ENCODE measurements at regions not wholly inside any gene's neighbourhood (a gene's known extent, or its start where the extent isn't known, plus 50 kb on each side); places are given as distances from the start of the nearest gene placed in this dataset.
A peak's percentile ranks its signal among the peaks of the same experiment; 100 is the strongest.

GRCh38 chr6:55019591-55019990, 154.7 kb upstream of the HCRTR2 start:
- Mint-ChIP-seq H3K4me3 (no peak overlapping the region), H3K36me3 (ENCODE audit: low read depth) (no peaks in the 10 kb centered on the region), H3K9me3 (peaks cover 6% of the 10 kb centered on the region), H3K4me1 (ENCODE audit: low read depth) (no peaks in the 10 kb centered on the region), H3K27me3 (ENCODE audit: low read depth) (no peaks in the 10 kb centered on the region), H3K27ac (no peak overlapping the region)
- intact Hi-C loops (cut with micrococcal nuclease) = no loop called here
- DNase-seq = no peak
- CTCF ChIA-PET = no interaction called here

GRCh38 chr6:55023230-55023629, 151.1 kb upstream of the HCRTR2 start:
- DNase-seq = no peak
- no peaks in the 10 kb centered on the region for H3K36me3 Mint-ChIP-seq (ENCODE audit: low read depth)
- H3K27me3 Mint-ChIP-seq (ENCODE audit: low read depth) = no peaks in the 10 kb centered on the region
- H3K4me1 Mint-ChIP-seq (ENCODE audit: low read depth) = no peaks in the 10 kb centered on the region
- peaks cover 9% of the 10 kb centered on the region for H3K9me3 Mint-ChIP-seq
- H3K4me3 Mint-ChIP-seq = no peak overlapping the region
- no peak overlapping the region for H3K27ac Mint-ChIP-seq
- CTCF ChIA-PET = no interaction called here
- intact Hi-C loops (cut with micrococcal nuclease) = no loop called here

- H3K4me1 Mint-ChIP-seq (ENCODE audit: low read depth) = no peaks in the 10 kb centered on the region
- no peaks in the 10 kb centered on the region for H3K27me3 Mint-ChIP-seq (ENCODE audit: low read depth)
- peaks cover 6% of the 10 kb centered on the region for H3K9me3 Mint-ChIP-seq
- no peaks in the 10 kb centered on the region for H3K36me3 Mint-ChIP-seq (ENCODE audit: low read depth)
- no peak overlapping the region for H3K27ac Mint-ChIP-seq
- DNase-seq = no peak
- CTCF ChIA-PET = no interaction called here
- no peak overlapping the region for H3K4me3 Mint-ChIP-seq
- intact Hi-C loops (cut with micrococcal nuclease) = no loop called here
Observed at GRCh38 chr6:55033016-55033546, 141.2 kb upstream of the HCRTR2 start.

GRCh38 chr6:55034752-55035151, 139.6 kb upstream of the HCRTR2 start:
- CTCF ChIA-PET = no interaction called here
- intact Hi-C loops (cut with micrococcal nuclease) = no loop called here
- Mint-ChIP-seq H3K4me3 (no peak overlapping the region), H3K27ac (no peak overlapping the region), H3K27me3 (ENCODE audit: low read depth) (no peaks in the 10 kb centered on the region), H3K4me1 (ENCODE audit: low read depth) (no peaks in the 10 kb centered on the region), H3K36me3 (ENCODE audit: low read depth) (no peaks in the 10 kb centered on the region), H3K9me3 (peaks cover 6% of the 10 kb centered on the region)
- DNase-seq = no peak

- H3K27ac Mint-ChIP-seq = no peak overlapping the region
- H3K36me3 Mint-ChIP-seq (ENCODE audit: low read depth) = no peaks in the 10 kb centered on the region
- H3K27me3 Mint-ChIP-seq (ENCODE audit: low read depth) = no peaks in the 10 kb centered on the region
- H3K4me1 Mint-ChIP-seq (ENCODE audit: low read depth) = no peaks in the 10 kb centered on the region
- no peak for DNase-seq
- intact Hi-C loops (cut with micrococcal nuclease) = no loop called here
- H3K9me3 Mint-ChIP-seq = peaks cover 7% of the 10 kb centered on the region
- no peak overlapping the region for H3K4me3 Mint-ChIP-seq
- CTCF ChIA-PET = no interaction called here
Observed at GRCh38 chr6:55040102-55040848, 134.0 kb upstream of the HCRTR2 start.

- Mint-ChIP-seq H3K9me3 (peaks cover 2% of the 10 kb centered on the region), H3K27me3 (ENCODE audit: low read depth) (no peaks in the 10 kb centered on the region), H3K4me1 (ENCODE audit: low read depth) (no peaks in the 10 kb centered on the region), H3K4me3 (no peak overlapping the region), H3K27ac (no peak overlapping the region), H3K36me3 (ENCODE audit: low read depth) (no peaks in the 10 kb centered on the region)
- intact Hi-C loops (cut with micrococcal nuclease) = no loop called here
- no peak for DNase-seq
- CTCF ChIA-PET = no interaction called here
Observed at GRCh38 chr6:55046869-55047422, 127.4 kb upstream of the HCRTR2 start.

GRCh38 chr6:55047451-55048044, 126.8 kb upstream of the HCRTR2 start:
- CTCF ChIA-PET = no interaction called here
- Mint-ChIP-seq H3K4me1 (ENCODE audit: low read depth) (no peaks in the 10 kb centered on the region), H3K4me3 (no peak overlapping the region), H3K9me3 (peaks cover 3% of the 10 kb centered on the region), H3K36me3 (ENCODE audit: low read depth) (no peaks in the 10 kb centered on the region), H3K27me3 (ENCODE audit: low read depth) (no peaks in the 10 kb centered on the region), H3K27ac (no peak overlapping the region)
- DNase-seq = no peak
- intact Hi-C loops (cut with micrococcal nuclease) = no loop called here

- intact Hi-C loops (cut with micrococcal nuclease) = no loop called here
- DNase-seq = no peak
- Mint-ChIP-seq H3K4me3 (no peak overlapping the region), H3K9me3 (peaks cover 3% of the 10 kb centered on the region), H3K4me1 (ENCODE audit: low read depth) (no peaks in the 10 kb centered on the region), H3K27ac (no peak overlapping the region), H3K36me3 (ENCODE audit: low read depth) (no peaks in the 10 kb centered on the region), H3K27me3 (ENCODE audit: low read depth) (no peaks in the 10 kb centered on the region)
- CTCF ChIA-PET = no interaction called here
Observed at GRCh38 chr6:55049866-55050265, 124.4 kb upstream of the HCRTR2 start.

GRCh38 chr6:55052846-55053245, 121.5 kb upstream of the HCRTR2 start:
- Mint-ChIP-seq H3K9me3 (peaks cover 10% of the 10 kb centered on the region), H3K4me1 (ENCODE audit: low read depth) (no peaks in the 10 kb centered on the region), H3K36me3 (ENCODE audit: low read depth) (no peaks in the 10 kb centered on the region), H3K27ac (no peak overlapping the region), H3K27me3 (ENCODE audit: low read depth) (no peaks in the 10 kb centered on the region), H3K4me3 (no peak overlapping the region)
- CTCF ChIA-PET = no interaction called here
- no peak for DNase-seq
- intact Hi-C loops (cut with micrococcal nuclease) = no loop called here

- no peaks in the 10 kb centered on the region for H3K4me1 Mint-ChIP-seq (ENCODE audit: low read depth)
Observed at GRCh38 chr6:55058682-55059081, 115.6 kb upstream of the HCRTR2 start.

GRCh38 chr6:55064711-55065420, 109.4 kb upstream of the HCRTR2 start:
- no peak overlapping the region for H3K4me3 Mint-ChIP-seq
- H3K4me1 Mint-ChIP-seq (ENCODE audit: low read depth) = no peaks in the 10 kb centered on the region
- CTCF ChIA-PET = interaction anchor here (0.6 to 1.7 kb wide), 2 partner anchors 347 to 1070 kb away, joined by 5 read pairs; no protein-coding TSS in a partner anchor
- H3K27ac Mint-ChIP-seq = no peak overlapping the region
- intact Hi-C loops (cut with micrococcal nuclease) = no loop called here
- DNase-seq = no peak
- no peaks in the 10 kb centered on the region for H3K27me3 Mint-ChIP-seq (ENCODE audit: low read depth)
- H3K9me3 Mint-ChIP-seq = peaks cover 14% of the 10 kb centered on the region
- no peaks in the 10 kb centered on the region for H3K36me3 Mint-ChIP-seq (ENCODE audit: low read depth)

More at GRCh38 chr6:55058682-55059081, 115.6 kb upstream of the HCRTR2 start:
- no peak overlapping the region for H3K27ac Mint-ChIP-seq
- H3K9me3 Mint-ChIP-seq = peaks cover 17% of the 10 kb centered on the region
- intact Hi-C loops (cut with micrococcal nuclease) = no loop called here
- H3K4me3 Mint-ChIP-seq = no peak overlapping the region
- CTCF ChIA-PET = no interaction called here
- no peak for DNase-seq
- no peaks in the 10 kb centered on the region for H3K36me3 Mint-ChIP-seq (ENCODE audit: low read depth)
- H3K27me3 Mint-ChIP-seq (ENCODE audit: low read depth) = no peaks in the 10 kb centered on the region

GRCh38 chr6:55069132-55069781, 105.1 kb upstream of the HCRTR2 start:
- intact Hi-C loops (cut with micrococcal nuclease) = loop anchor here (2.0 kb wide), 1 partner anchor 350 kb away; no protein-coding TSS in a partner anchor
- no peaks in the 10 kb centered on the region for H3K36me3 Mint-ChIP-seq (ENCODE audit: low read depth)
- no peak overlapping the region for H3K27ac Mint-ChIP-seq
- no peaks in the 10 kb centered on the region for H3K4me1 Mint-ChIP-seq (ENCODE audit: low read depth)
- peaks cover 11% of the 10 kb centered on the region for H3K9me3 Mint-ChIP-seq
- H3K4me3 Mint-ChIP-seq = no peak overlapping the region
- H3K27me3 Mint-ChIP-seq (ENCODE audit: low read depth) = no peaks in the 10 kb centered on the region
- CTCF ChIA-PET = interaction anchor here (0.6 kb wide), 1 partner anchor 743 kb away, joined by 3 read pairs; no protein-coding TSS in a partner anchor
- DNase-seq = peak; percentile 6
